HG03097 (cell line): ENCODE measurements at regions not wholly inside any gene's neighbourhood (a gene's known extent, or its start where the extent isn't known, plus 50 kb on each side); places are given as distances from the start of the nearest gene placed in this dataset.

Experiments used
- ATAC-seq: cut with Tn5 transposase; IDR thresholded peaks from one replicate; pipeline ENCODE4 v1.9.1; 2021; ENCODE audit not compliant: unreplicated experiment, low FRiP score

GRCh38 chr20:7722564-7722963, 217.7 kb downstream of the HAO1 start:
- no peak for ATAC-seq

GRCh38 chr20:7723284-7723683, 217.0 kb downstream of the HAO1 start:
- ATAC-seq, result no peak

GRCh38 chr20:7728338-7728737, 211.9 kb downstream of the HAO1 start:
- ATAC-seq, result no peak

- ATAC-seq, result no peak
Measured at GRCh38 chr20:7734216-7734615, 206.0 kb downstream of the HAO1 start.

GRCh38 chr20:7736336-7736735, 203.9 kb downstream of the HAO1 start:
- no peak for ATAC-seq

GRCh38 chr20:7741866-7742265, 198.4 kb downstream of the HAO1 start:
- ATAC-seq, result no peak

- ATAC-seq, result no peak
Measured at GRCh38 chr20:7742479-7742878, 197.8 kb downstream of the HAO1 start.

- no peak for ATAC-seq
Measured at GRCh38 chr20:7744411-7744810, 195.8 kb downstream of the HAO1 start.

- ATAC-seq, result no peak
Measured at GRCh38 chr20:7748624-7749023, 191.6 kb downstream of the HAO1 start.

- ATAC-seq, result no peak
Measured at GRCh38 chr20:7754102-7754501, 186.2 kb downstream of the HAO1 start.

GRCh38 chr20:7758406-7758805, 181.9 kb downstream of the HAO1 start:
- ATAC-seq, result no peak

GRCh38 chr20:7760247-7761031, 179.8 kb downstream of the HAO1 start:
- ATAC-seq, result no peak

- peak; percentile 83 for ATAC-seq
Measured at GRCh38 chr20:7765221-7765620, 175.0 kb downstream of the HAO1 start.

GRCh38 chr20:7770046-7770445, 170.2 kb downstream of the HAO1 start:
- no peak for ATAC-seq

- peak; percentile 100 for ATAC-seq
Measured at GRCh38 chr20:7770578-7770977, 169.7 kb downstream of the HAO1 start.

- no peak for ATAC-seq
Measured at GRCh38 chr20:7772371-7772770, 167.9 kb downstream of the HAO1 start.

- no peak for ATAC-seq
Measured at GRCh38 chr20:7773511-7773910, 166.7 kb downstream of the HAO1 start.

- ATAC-seq, result no peak
Measured at GRCh38 chr20:7775072-7775471, 165.2 kb downstream of the HAO1 start.

- ATAC-seq, result no peak
Measured at GRCh38 chr20:7776148-7776547, 164.1 kb downstream of the HAO1 start.

GRCh38 chr20:7790189-7790588, 150.1 kb downstream of the HAO1 start:
- ATAC-seq, result no peak

- ATAC-seq, result no peak
Measured at GRCh38 chr20:7792150-7792869, 147.9 kb downstream of the HAO1 start.

- ATAC-seq, result no peak
Measured at GRCh38 chr20:7798176-7798575, 142.1 kb downstream of the HAO1 start.
